CD4-positive, alpha-beta memory T cell (primary cell): ENCODE measurements at regions not wholly inside any gene's neighbourhood (a gene's known extent, or its start where the extent isn't known, plus 50 kb on each side); places are given as distances from the start of the nearest gene placed in this dataset.
A peak's percentile ranks its signal among the peaks of the same experiment; 100 is the strongest.

ENCODE experiments used
- CTCF ChIA-PET: fragments of 350-600 bp; sonication (Branson Sonifier 250); formaldehyde crosslinking; loops from one replicate; lab custom pipeline; 2021; ENCODE audit warnings: inconsistent platforms; ENCODE audit not compliant: partially characterized antibody; lab: Charles Lee
- POLR2A ChIA-PET: fragments of 350-600 bp; sonication (Branson Sonifier 250); formaldehyde crosslinking; loops from one replicate; lab custom pipeline; 2021; ENCODE audit not compliant: partially characterized antibody; lab: Charles Lee
- DNase-seq, 5 donors: peaks; one replicate each; pipeline versions ENCODE4 v3.0.0 to v3.0.0-alpha.2; 2020 to 2022; ENCODE audit warnings: mixed read lengths in 1 of 5
- H3K27ac ChIP-seq: one replicate; pipeline ENCODE4 v1.7.0; 2013; ENCODE audit warnings: low read depth, low read length
- H3K27me3 ChIP-seq: 2 replicates; pipeline ENCODE4 v1.7.0; 2013; ENCODE audit warnings: mild to moderate bottlenecking, low read length, moderate library complexity; ENCODE audit not compliant: insufficient read depth
- H3K36me3 ChIP-seq: 2 replicates; pipeline ENCODE4 v1.7.0; 2013; ENCODE audit warnings: mild to moderate bottlenecking, low read length, moderate library complexity; ENCODE audit not compliant: insufficient read depth
- H3K4me1 ChIP-seq: 2 replicates; pipeline ENCODE4 v1.7.0; 2013; ENCODE audit warnings: mild to moderate bottlenecking, low read length, moderate library complexity; ENCODE audit not compliant: insufficient read depth
- H3K4me3 ChIP-seq, 2 donors: one replicate each; pipeline ENCODE4 v1.7.0; 2013; ENCODE audit warnings: low read length in 2 of 2, mild to moderate bottlenecking in 1 of 2
- H3K9me3 ChIP-seq, 2 donors: one replicate each; pipeline ENCODE4 v1.7.0; 2013; ENCODE audit warnings: low read length in 2 of 2, control low read depth in 1 of 2; ENCODE audit not compliant: control insufficient read depth in 1 of 2
- H3K27ac Mint-ChIP-seq, 7 donors: one replicate each; pipeline ENCODE4 v1.8.0; 2020 to 2021; ENCODE audit warnings: mixed read lengths in 7 of 7, mild to moderate bottlenecking in 6 of 7, inconsistent platforms in 3 of 7, moderate library complexity in 3 of 7
- H3K27me3 Mint-ChIP-seq, 2 donors: one replicate each; pipeline ENCODE4 v1.8.0; 2020 to 2021; ENCODE audit warnings: mixed read lengths in 2 of 2
- H3K36me3 Mint-ChIP-seq, 2 donors: one replicate each; pipeline ENCODE4 v1.8.0; 2020 to 2021; ENCODE audit warnings: mixed read lengths in 2 of 2, inconsistent platforms in 1 of 2, mild to moderate bottlenecking in 1 of 2
- H3K4me1 Mint-ChIP-seq, 4 donors: one replicate each; pipeline ENCODE4 v1.8.0; 2020 to 2021; ENCODE audit warnings: mixed read lengths in 4 of 4, mild to moderate bottlenecking in 1 of 4
- H3K4me3 Mint-ChIP-seq, 8 donors: one replicate each; pipeline ENCODE4 v1.8.0; 2020 to 2021; ENCODE audit warnings: mixed read lengths in 8 of 8, mild to moderate bottlenecking in 7 of 8, moderate library complexity in 6 of 8, inconsistent platforms in 3 of 8
- H3K9me3 Mint-ChIP-seq, 8 donors: one replicate each; pipeline ENCODE4 v1.8.0; 2020 to 2021; ENCODE audit warnings: mixed read lengths in 8 of 8, mild to moderate bottlenecking in 5 of 8, inconsistent platforms in 3 of 8, moderate library complexity in 1 of 8
- intact Hi-C: fragments of 100-400 bp; cut with micrococcal nuclease; formaldehyde crosslinking; loops from one replicate; pipeline ENCODE4 v1.15.1; 2023

- Histone ChIP-seq H3K4me1 (peaks cover 30% of the 10 kb centered on the region), H3K36me3 (no peaks in the 10 kb centered on the region), H3K4me3 (no peak overlapping the region), H3K9me3 (no peaks in the 10 kb centered on the region), H3K27ac (no peak overlapping the region), H3K27me3 (no peaks in the 10 kb centered on the region)
- intact Hi-C loops: loop anchor here (10.0 kb wide), 1 partner anchor 50 kb away; no protein-coding TSS in a partner anchor
- ChIA-PET CTCF (no interaction called here), POLR2A (interaction anchor here (1.2 kb wide), 1 partner anchor 28 kb away, joined by 3 read pairs; no protein-coding TSS in a partner anchor)
- Mint-ChIP-seq H3K4me3 (peak overlapping the region in 3 of 8 donors; percentile 25 to 48 (median 43)), H3K36me3 (no peaks in the 10 kb centered on the region), H3K9me3 (no peaks in the 10 kb centered on the region), H3K4me1 (peaks cover 23 to 62% (median 45%) of the 10 kb centered on the region in 4 donors), H3K27me3 (peaks cover 7 to 9% of the 10 kb centered on the region in 2 donors), H3K27ac (peak overlapping the region in 4 of 7 donors; percentile 24 to 73 (median 48))
- DNase-seq: no peak
Observed at GRCh38 chr17:77694391-77695363, 263.8 kb upstream of the TNRC6C start.

GRCh38 chr17:77695386-77695785, 263.1 kb upstream of the TNRC6C start:
- Mint-ChIP-seq H3K4me1 (peaks cover 21 to 58% (median 41%) of the 10 kb centered on the region in 4 donors), H3K4me3 (peak overlapping the region in 1 of 8 donors; percentile 24), H3K27ac (no peak overlapping the region), H3K36me3 (no peaks in the 10 kb centered on the region), H3K27me3 (peaks cover 7 to 9% of the 10 kb centered on the region in 2 donors), H3K9me3 (no peaks in the 10 kb centered on the region)
- H3K36me3 ChIP-seq: no peaks in the 10 kb centered on the region
- no peak overlapping the region for H3K4me3 ChIP-seq
- no peaks in the 10 kb centered on the region for H3K27me3 ChIP-seq
- CTCF ChIA-PET: no interaction called here
- H3K4me1 ChIP-seq: peaks cover 26% of the 10 kb centered on the region
- no peaks in the 10 kb centered on the region for H3K9me3 ChIP-seq
- no peak overlapping the region for H3K27ac ChIP-seq
- intact Hi-C loops: loop anchor here (10.0 kb wide), 1 partner anchor 51 kb away; no protein-coding TSS in a partner anchor
- no peak for DNase-seq
- POLR2A ChIA-PET: interaction anchor here (1.2 kb wide), 1 partner anchor 29 kb away, joined by 3 read pairs; no protein-coding TSS in a partner anchor

- Mint-ChIP-seq H3K4me1 (peaks cover 16 to 50% (median 34%) of the 10 kb centered on the region in 4 donors), H3K27ac (peak overlapping the region in 2 of 7 donors; percentile 27 to 63), H3K9me3 (peaks cover 0 to 4% (median 0%) of the 10 kb centered on the region in 8 donors), H3K4me3 (peak overlapping the region in 7 of 8 donors; percentile 42 to 55 (median 45)), H3K27me3 (peaks cover 7 to 9% of the 10 kb centered on the region in 2 donors), H3K36me3 (no peaks in the 10 kb centered on the region)
- Histone ChIP-seq H3K4me1 (peaks cover 18% of the 10 kb centered on the region), H3K4me3 (no peak overlapping the region), H3K27me3 (no peaks in the 10 kb centered on the region), H3K36me3 (no peaks in the 10 kb centered on the region), H3K27ac (no peak overlapping the region), H3K9me3 (no peaks in the 10 kb centered on the region)
- ChIA-PET POLR2A (no interaction called here), CTCF (no interaction called here)
- intact Hi-C loops: loop anchor here (10.0 kb wide), 1 partner anchor 51 kb away; no protein-coding TSS in a partner anchor
- no peak for DNase-seq
Observed at GRCh38 chr17:77696151-77696720, 262.3 kb upstream of the TNRC6C start.

GRCh38 chr17:77696721-77697460, 261.6 kb upstream of the TNRC6C start:
- POLR2A ChIA-PET: no interaction called here
- no peak for DNase-seq
- Mint-ChIP-seq H3K4me3 (peak overlapping the region in 6 of 8 donors; percentile 27 to 54 (median 46)), H3K27ac (peak overlapping the region in 2 of 7 donors; percentile 27 to 63), H3K36me3 (no peaks in the 10 kb centered on the region), H3K9me3 (peaks cover 0 to 10% (median 5%) of the 10 kb centered on the region in 8 donors), H3K27me3 (peaks cover 6 to 9% of the 10 kb centered on the region in 2 donors), H3K4me1 (peaks cover 12 to 43% (median 30%) of the 10 kb centered on the region in 4 donors)
- Histone ChIP-seq H3K4me3 (no peak overlapping the region), H3K27ac (no peak overlapping the region), H3K27me3 (no peaks in the 10 kb centered on the region), H3K9me3 (no peaks in the 10 kb centered on the region), H3K36me3 (no peaks in the 10 kb centered on the region), H3K4me1 (peaks cover 11% of the 10 kb centered on the region)
- CTCF ChIA-PET: no interaction called here
- intact Hi-C loops: loop anchor here (10.0 kb wide), 1 partner anchor 52 kb away; no protein-coding TSS in a partner anchor

- no peaks in the 10 kb centered on the region for H3K27me3 ChIP-seq
- POLR2A ChIA-PET: no interaction called here
- Mint-ChIP-seq H3K4me3 (no peak overlapping the region), H3K9me3 (peaks cover 3 to 18% (median 12%) of the 10 kb centered on the region in 8 donors), H3K36me3 (peaks cover 0 to 3% of the 10 kb centered on the region in 2 donors), H3K4me1 (peaks cover 7 to 35% (median 23%) of the 10 kb centered on the region in 4 donors), H3K27ac (no peak overlapping the region), H3K27me3 (peaks cover 4 to 5% of the 10 kb centered on the region in 2 donors)
- no peak overlapping the region for H3K27ac ChIP-seq
- intact Hi-C loops: loop anchor here (10.0 kb wide), 1 partner anchor 53 kb away; no protein-coding TSS in a partner anchor
- CTCF ChIA-PET: no interaction called here
- no peak overlapping the region for H3K4me3 ChIP-seq
- no peaks in the 10 kb centered on the region for H3K9me3 ChIP-seq
- H3K36me3 ChIP-seq: no peaks in the 10 kb centered on the region
- H3K4me1 ChIP-seq: peaks cover 5% of the 10 kb centered on the region
- DNase-seq: no peak
Observed at GRCh38 chr17:77697480-77698400, 260.8 kb upstream of the TNRC6C start.
